ENCODE measurements at regions not wholly inside any gene's neighbourhood (a gene's known extent, or its start where the extent isn't known, plus 50 kb on each side); places are given as distances from the start of the nearest gene placed in this dataset.

DNA sequence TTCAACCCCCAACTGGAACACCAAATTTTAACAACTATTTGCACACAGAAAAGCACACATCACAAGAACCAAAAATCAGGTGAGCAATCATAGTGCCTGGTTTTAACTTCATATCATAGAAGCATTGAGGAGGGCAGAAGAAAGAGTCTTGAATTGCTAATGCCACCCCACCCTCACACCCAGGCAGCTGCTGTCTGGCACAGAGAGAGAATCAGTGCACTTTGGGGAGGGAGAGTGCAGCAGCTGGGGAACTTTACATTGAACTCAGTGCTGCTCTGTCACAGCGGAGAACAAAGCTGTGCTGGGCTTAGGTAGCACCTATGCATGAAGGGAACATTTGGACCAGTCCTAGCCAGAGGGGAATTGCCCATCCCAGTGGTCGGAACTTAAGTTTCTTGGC, 76.0 kb upstream of the KBTBD8 start:
- DNase-seq = no peak
- Histone ChIP-seq H3K27me3 (ENCODE audit: low read depth) (peaks cover 17% of the 10 kb centered on the region), H3K27ac (replicated peaks) (no peak overlapping the region), H3K4me1 (no peaks in the 10 kb centered on the region), H3K36me3 (no peaks in the 10 kb centered on the region), H3K9me3 (replicated peaks) (no peaks in the 10 kb centered on the region), H3K4me3 (no peak overlapping the region)
- intact Hi-C loops (cut with micrococcal nuclease) = no loop called here
- TF ChIP-seq CTCF (IDR thresholded peaks at IDR 0.05; ENCODE audit: borderline replicate concordance) = no peak

DNA sequence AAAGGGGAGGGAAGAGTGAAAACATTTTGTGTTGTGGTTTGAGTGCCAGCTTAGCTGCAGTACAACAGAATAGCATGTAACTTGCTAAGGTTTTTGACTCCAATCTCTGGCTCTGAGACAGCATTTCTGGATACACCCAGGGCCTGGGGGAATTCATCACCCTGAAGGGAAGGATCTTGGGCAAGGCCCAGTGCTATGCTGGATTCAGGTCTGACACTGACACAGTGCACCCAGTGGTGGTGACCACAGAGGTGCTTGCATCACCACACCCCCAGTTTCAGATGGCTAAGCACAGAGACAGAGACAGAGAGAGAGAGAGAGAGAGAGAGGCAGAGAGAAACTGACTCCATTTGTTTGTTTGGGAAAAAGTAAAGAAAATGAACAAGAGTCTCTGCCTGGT, 74.1 kb upstream of the KBTBD8 start:
- intact Hi-C loops (cut with micrococcal nuclease) = no loop called here
- Histone ChIP-seq H3K4me1 (no peaks in the 10 kb centered on the region), H3K4me3 (no peak overlapping the region), H3K9me3 (replicated peaks) (no peaks in the 10 kb centered on the region), H3K27me3 (ENCODE audit: low read depth) (peaks cover 20% of the 10 kb centered on the region), H3K36me3 (no peaks in the 10 kb centered on the region), H3K27ac (replicated peaks) (no peak overlapping the region)
- TF ChIP-seq CTCF (IDR thresholded peaks at IDR 0.05; ENCODE audit: borderline replicate concordance) = no peak
- no peak for DNase-seq

DNA sequence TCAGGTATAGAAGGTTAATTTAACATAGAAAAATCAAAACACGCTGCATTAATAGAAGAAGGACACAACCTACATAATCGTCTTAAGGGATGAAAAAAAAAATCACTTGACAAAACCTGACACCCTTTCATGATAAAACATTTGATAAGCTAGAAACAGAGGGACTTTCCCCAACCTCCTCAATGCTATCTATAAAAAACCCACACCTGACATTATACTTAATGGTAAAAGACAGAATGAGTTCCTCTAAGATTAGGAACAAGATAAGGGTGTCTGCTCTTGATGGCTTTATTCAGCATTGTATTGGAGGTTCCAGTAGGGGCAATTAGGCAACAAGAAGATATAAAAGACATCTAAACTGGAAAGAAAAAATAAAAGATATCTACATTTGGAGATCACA, 69.9 kb upstream of the KBTBD8 start:
- no peak for TF ChIP-seq CTCF (IDR thresholded peaks at IDR 0.05; ENCODE audit: borderline replicate concordance)
- Histone ChIP-seq H3K36me3 (no peaks in the 10 kb centered on the region), H3K27ac (replicated peaks) (no peak overlapping the region), H3K27me3 (ENCODE audit: low read depth) (peaks cover 28% of the 10 kb centered on the region), H3K4me3 (no peak overlapping the region), H3K4me1 (no peaks in the 10 kb centered on the region), H3K9me3 (replicated peaks) (no peaks in the 10 kb centered on the region)
- intact Hi-C loops (cut with micrococcal nuclease) = no loop called here
- DNase-seq = no peak

- no peaks in the 10 kb centered on the region for H3K36me3 ChIP-seq
- peaks cover 45% of the 10 kb centered on the region for H3K27me3 ChIP-seq (ENCODE audit: low read depth)
- no peak for TF ChIP-seq CTCF (IDR thresholded peaks at IDR 0.05; ENCODE audit: borderline replicate concordance)
- no peak overlapping the region for H3K27ac ChIP-seq (replicated peaks)
- intact Hi-C loops (cut with micrococcal nuclease) = no loop called here
- H3K4me3 ChIP-seq = no peak overlapping the region
- no peaks in the 10 kb centered on the region for H3K9me3 ChIP-seq (replicated peaks)
- no peak for DNase-seq
- H3K4me1 ChIP-seq = no peaks in the 10 kb centered on the region
Measured at GRCh38 chr3:66931291-66931690, 66.8 kb upstream of the KBTBD8 start.

GRCh38 chr3:66931699-66932098, 66.4 kb upstream of the KBTBD8 start:
- Histone ChIP-seq H3K36me3 (no peaks in the 10 kb centered on the region), H3K4me3 (no peak overlapping the region), H3K9me3 (replicated peaks) (no peaks in the 10 kb centered on the region), H3K27ac (replicated peaks) (no peak overlapping the region), H3K4me1 (no peaks in the 10 kb centered on the region), H3K27me3 (ENCODE audit: low read depth) (peaks cover 44% of the 10 kb centered on the region)
- intact Hi-C loops (cut with micrococcal nuclease) = no loop called here
- DNase-seq = no peak
- TF ChIP-seq CTCF (IDR thresholded peaks at IDR 0.05; ENCODE audit: borderline replicate concordance) = no peak

DNA sequence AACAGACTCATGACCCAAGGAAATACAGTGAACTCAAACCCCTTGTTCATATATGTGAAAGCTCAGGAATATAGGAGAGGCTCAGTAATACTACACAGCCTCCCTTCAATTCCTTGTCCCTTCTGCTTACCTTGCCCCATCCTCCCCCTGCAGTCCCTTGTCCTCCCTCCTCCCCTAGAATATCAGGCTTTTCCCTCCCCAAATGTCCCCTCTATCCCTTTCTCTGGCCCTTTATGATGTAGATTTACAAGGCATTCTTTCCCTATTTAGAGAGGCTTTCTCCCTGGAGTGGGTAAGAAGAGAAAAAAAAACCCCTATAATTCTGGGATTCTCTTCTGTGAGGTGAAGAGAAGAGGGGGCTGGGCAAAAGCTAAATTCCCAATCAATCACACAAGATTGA, 64.9 kb upstream of the KBTBD8 start:
- Histone ChIP-seq H3K27me3 (ENCODE audit: low read depth) (peaks cover 39% of the 10 kb centered on the region), H3K9me3 (replicated peaks) (no peaks in the 10 kb centered on the region), H3K27ac (replicated peaks) (no peak overlapping the region), H3K36me3 (no peaks in the 10 kb centered on the region), H3K4me3 (no peak overlapping the region), H3K4me1 (no peaks in the 10 kb centered on the region)
- TF ChIP-seq CTCF (IDR thresholded peaks at IDR 0.05; ENCODE audit: borderline replicate concordance) = no peak
- DNase-seq = no peak
- intact Hi-C loops (cut with micrococcal nuclease) = no loop called here

Measured in left ventricle myocardium inferior (tissue), 1 donor.